ENCODE measurements at regions not wholly inside any gene's neighbourhood (a gene's known extent, or its start where the extent isn't known, plus 50 kb on each side); places are given as distances from the start of the nearest gene placed in this dataset.
"Not testable (repeated sequence)": the region's sequence is repeated elsewhere in the genome, so short reads cannot be mapped to it uniquely, and the experiment has no call there.

DNA sequence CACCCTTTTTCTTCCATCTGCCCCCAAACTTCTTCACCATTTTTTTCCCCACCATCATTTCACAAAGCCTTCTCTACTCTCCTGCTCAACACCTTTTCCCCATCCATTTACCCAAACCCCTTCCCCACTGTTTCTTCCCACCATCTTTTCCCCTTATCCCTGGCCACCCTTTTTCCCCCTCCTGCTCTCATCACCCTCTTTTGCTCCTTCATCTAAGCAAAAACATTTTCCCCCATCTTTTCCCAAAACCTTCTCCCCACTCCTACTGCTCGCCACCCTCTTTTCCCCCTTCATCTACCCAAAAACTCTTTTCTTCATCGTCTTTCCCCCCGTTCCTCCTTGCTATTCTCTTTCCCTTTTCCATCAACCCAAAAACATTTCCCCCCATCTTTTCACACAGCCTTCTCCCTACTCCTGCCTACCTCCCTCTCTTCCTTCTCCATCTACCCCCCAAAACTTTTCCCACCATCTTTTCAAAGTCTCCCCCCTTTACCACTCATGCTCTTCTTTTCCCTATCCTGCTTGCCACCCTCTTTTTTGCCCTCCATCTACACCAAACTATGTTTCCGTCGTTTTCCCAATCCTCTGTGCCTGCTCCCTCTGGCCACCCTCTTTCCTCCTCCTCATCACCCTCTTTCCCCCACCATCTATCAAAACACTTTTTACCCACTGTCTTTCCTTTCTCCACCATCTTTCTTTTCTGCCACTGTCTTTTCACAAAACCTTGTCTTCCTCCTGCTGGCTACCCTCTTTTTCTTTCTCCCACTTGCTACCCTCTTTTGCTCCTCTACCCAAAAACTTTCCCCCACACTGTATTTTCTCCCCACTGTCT, 205.8 kb upstream of the WSB1 start:
- ATAC-seq = no peak
- H3K27ac ChIP-seq = no peak overlapping the region
- H3K9me3 ChIP-seq = no peaks in the 10 kb centered on the region
- no peaks in the 10 kb centered on the region for H3K27me3 ChIP-seq (ENCODE audit: low read depth)
- TF ChIP-seq, protein P1, sequence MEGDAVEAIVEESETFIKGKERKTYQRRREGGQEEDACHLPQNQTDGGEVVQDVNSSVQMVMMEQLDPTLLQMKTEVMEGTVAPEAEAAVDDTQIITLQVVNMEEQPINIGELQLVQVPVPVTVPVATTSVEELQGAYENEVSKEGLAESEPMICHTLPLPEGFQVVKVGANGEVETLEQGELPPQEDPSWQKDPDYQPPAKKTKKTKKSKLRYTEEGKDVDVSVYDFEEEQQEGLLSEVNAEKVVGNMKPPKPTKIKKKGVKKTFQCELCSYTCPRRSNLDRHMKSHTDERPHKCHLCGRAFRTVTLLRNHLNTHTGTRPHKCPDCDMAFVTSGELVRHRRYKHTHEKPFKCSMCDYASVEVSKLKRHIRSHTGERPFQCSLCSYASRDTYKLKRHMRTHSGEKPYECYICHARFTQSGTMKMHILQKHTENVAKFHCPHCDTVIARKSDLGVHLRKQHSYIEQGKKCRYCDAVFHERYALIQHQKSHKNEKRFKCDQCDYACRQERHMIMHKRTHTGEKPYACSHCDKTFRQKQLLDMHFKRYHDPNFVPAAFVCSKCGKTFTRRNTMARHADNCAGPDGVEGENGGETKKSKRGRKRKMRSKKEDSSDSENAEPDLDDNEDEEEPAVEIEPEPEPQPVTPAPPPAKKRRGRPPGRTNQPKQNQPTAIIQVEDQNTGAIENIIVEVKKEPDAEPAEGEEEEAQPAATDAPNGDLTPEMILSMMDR (IDR thresholded peaks at IDR 0.05) = no peak
- no peaks in the 10 kb centered on the region for H3K4me1 ChIP-seq
- no peak overlapping the region for H3K4me3 ChIP-seq
- no peak for DNase-seq
- H3K36me3 ChIP-seq = no peaks in the 10 kb centered on the region
- intact Hi-C loops (cut with DNase I) = no loop called here

GRCh38 chr17:27088767-27089078, 205.2 kb upstream of the WSB1 start:
- Histone ChIP-seq H3K4me3 (no peak overlapping the region), H3K4me1 (no peaks in the 10 kb centered on the region), H3K9me3 (no peaks in the 10 kb centered on the region), H3K27me3 (ENCODE audit: low read depth) (no peaks in the 10 kb centered on the region), H3K27ac (no peak overlapping the region), H3K36me3 (no peaks in the 10 kb centered on the region)
- intact Hi-C loops (cut with DNase I) = no loop called here
- TF ChIP-seq, protein P1 (IDR thresholded peaks at IDR 0.05) = no peak
- ATAC-seq = no peak
- no peak for DNase-seq

DNA sequence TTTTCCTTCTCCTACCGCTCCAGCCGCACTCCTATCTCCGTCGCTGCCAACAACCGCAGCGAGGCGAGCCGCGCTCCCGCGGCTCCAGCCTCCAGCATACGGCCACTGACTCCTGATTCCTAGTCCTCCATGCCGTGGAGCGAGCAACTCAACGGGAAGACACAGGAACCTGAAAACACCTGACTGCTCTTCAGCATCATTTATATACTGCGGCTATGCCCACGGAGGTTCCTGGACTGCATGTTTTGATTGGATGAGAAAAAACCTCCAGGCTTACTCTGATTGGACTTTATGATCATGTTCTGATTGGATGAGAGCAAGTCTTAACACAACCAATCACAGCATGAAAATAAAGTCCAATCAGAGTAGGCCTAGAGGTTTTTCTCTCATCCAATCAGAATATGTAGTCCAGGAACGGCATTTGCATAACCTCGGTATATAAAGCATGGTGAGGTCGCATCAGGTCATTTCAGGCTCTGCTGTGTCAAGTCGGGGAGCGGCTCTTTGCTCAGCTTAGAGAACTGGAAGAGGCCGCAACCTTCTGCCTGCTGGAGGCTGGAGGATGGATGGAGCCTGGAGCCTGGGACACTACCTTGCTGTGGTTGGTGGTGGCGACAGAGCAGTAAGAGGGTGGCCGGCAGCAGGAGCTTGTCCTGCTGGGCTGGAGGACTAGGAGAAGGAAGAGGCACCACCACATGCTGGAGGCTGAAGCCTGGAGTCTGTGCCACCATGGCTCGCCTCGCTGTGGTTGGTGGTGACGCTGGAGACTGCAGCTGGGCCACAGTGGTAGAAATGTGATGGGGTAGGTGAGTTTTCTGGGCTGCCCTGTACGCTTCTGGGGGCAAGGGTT, 204.6 kb upstream of the WSB1 start:
- intact Hi-C loops (cut with DNase I); H3K27ac ChIP-seq; DNase-seq; H3K36me3 ChIP-seq; H3K9me3 ChIP-seq; ATAC-seq; H3K4me1 ChIP-seq; H3K27me3 ChIP-seq (ENCODE audit: low read depth); H3K4me3 ChIP-seq: not testable (repeated sequence)

DNA sequence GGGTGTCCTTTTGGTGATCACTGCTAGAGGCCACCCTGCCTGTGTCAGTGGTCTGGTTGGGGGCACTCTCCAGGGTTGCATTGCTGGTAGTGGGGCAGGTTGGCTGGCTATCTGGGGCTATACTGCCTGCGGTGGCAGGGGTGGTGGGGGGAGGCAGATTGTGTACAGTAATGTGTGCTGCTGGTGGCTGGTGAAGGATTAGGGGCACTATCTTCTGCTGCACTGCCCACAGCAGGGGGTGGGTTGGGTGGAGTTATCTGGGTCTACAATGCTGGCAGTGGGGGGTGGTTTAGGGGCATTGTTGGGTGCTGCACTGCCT, 204.0 kb upstream of the WSB1 start:
- no peaks in the 10 kb centered on the region for H3K27me3 ChIP-seq (ENCODE audit: low read depth)
- H3K4me3 ChIP-seq = no peak overlapping the region
- no peaks in the 10 kb centered on the region for H3K9me3 ChIP-seq
- ATAC-seq (no peak), DNase-seq (no peak)
- H3K4me1 ChIP-seq = no peaks in the 10 kb centered on the region
- H3K36me3 ChIP-seq = no peaks in the 10 kb centered on the region
- H3K27ac ChIP-seq = no peak overlapping the region
- intact Hi-C loops (cut with DNase I) = no loop called here
- TF ChIP-seq, protein P1 (IDR thresholded peaks at IDR 0.05) = no peak

- H3K9me3 ChIP-seq; H3K27ac ChIP-seq; H3K36me3 ChIP-seq; intact Hi-C loops (cut with DNase I); DNase-seq; H3K27me3 ChIP-seq (ENCODE audit: low read depth); H3K4me3 ChIP-seq; ATAC-seq; H3K4me1 ChIP-seq: not testable (repeated sequence)
These were observed 203.4 kb upstream of the WSB1 start for GRCh38 chr17:27090450-27091042.

DNA sequence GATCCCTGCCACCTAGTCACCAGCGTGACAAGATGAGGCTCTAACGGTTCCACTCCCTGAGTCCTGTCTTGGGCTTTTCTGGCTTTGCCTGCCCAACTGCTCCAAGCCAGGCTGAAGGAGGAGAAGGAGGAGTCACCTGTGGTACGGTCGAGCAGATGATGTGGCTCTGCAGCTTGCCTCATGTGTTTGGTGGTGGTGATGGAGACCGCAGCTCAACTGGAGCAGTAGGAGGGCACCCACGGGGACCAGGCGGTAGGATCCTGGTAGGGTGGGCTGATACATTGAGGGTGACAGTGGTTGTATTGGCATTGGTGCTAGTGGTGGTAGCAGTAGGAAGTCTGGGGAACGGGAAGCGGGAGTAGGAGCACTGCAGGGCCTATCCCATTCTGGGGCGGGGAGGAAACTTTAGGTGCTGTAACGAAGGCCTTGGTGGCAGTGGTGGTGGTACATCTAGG, 202.8 kb upstream of the WSB1 start:
- ATAC-seq (no peak), DNase-seq (no peak)

GRCh38 chr17:27094179-27094578, 199.7 kb upstream of the WSB1 start:
- intact Hi-C loops (cut with DNase I); H3K4me3 ChIP-seq; H3K27me3 ChIP-seq (ENCODE audit: low read depth); H3K27ac ChIP-seq; ATAC-seq; H3K9me3 ChIP-seq; DNase-seq; H3K36me3 ChIP-seq; H3K4me1 ChIP-seq: not testable (repeated sequence)

More for the DNA sequence above, 202.8 kb upstream of the WSB1 start:
- no peaks in the 10 kb centered on the region for H3K27me3 ChIP-seq (ENCODE audit: low read depth)
- TF ChIP-seq, protein P1 (IDR thresholded peaks at IDR 0.05) = no peak
- no peaks in the 10 kb centered on the region for H3K9me3 ChIP-seq
- no peaks in the 10 kb centered on the region for H3K36me3 ChIP-seq
- no peaks in the 10 kb centered on the region for H3K4me1 ChIP-seq
- H3K27ac ChIP-seq = no peak overlapping the region
- no peak overlapping the region for H3K4me3 ChIP-seq
- intact Hi-C loops (cut with DNase I) = no loop called here

DNA sequence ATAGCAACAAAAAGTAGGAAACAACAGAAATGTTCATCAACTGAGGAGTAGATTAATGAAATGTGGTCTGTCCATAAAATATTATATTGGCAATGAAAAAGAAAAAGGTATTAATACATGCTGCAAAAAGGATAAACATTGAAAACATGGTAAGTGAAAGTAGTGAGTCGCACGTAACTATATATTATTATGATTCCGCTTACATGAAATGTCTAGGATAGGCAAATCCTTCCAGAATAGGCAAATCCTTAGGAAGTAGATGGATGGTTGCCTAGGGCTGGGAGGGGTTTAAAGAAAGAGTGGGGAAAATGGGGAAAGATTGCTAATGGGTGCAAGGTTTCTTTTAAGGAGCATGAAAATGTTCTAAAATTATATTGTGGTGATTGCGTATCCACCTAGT, 198.1 kb upstream of the WSB1 start:
- H3K36me3 ChIP-seq; H3K9me3 ChIP-seq; ATAC-seq; H3K27ac ChIP-seq; H3K4me3 ChIP-seq; H3K27me3 ChIP-seq (ENCODE audit: low read depth); H3K4me1 ChIP-seq; DNase-seq; intact Hi-C loops (cut with DNase I): not testable (repeated sequence)

DNA sequence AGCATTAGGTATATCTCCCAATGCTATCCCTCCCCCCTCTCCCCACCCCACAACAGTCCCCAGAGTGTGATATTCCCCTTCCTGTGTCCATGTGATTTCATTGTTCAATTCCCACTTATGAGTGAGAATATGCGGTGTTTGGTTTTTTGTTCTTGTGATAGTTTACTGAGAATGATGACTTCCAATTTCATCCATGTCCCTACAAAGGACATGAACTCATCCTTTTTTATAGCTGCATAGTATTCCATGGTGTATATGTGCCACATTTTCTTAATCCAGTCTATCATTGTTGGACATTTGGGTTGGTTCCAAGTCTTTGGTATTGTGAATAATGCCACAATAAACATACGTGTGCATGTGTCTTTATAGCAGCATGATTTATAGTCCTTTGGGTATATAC, 194.6 kb upstream of the WSB1 start:
- ATAC-seq; H3K9me3 ChIP-seq; H3K4me1 ChIP-seq; H3K4me3 ChIP-seq; H3K27ac ChIP-seq; H3K27me3 ChIP-seq (ENCODE audit: low read depth); intact Hi-C loops (cut with DNase I); DNase-seq; H3K36me3 ChIP-seq: not testable (repeated sequence)

All from lower lobe of right lung (tissue), 2 donors.